ENCODE measurements at regions not wholly inside any gene's neighbourhood (a gene's known extent, or its start where the extent isn't known, plus 50 kb on each side); places are given as distances from the start of the nearest gene placed in this dataset.

- no peak overlapping the region for H3K27ac ChIP-seq
- no peak for TF ChIP-seq CTCF (conservative IDR thresholded peaks at IDR 0.05)
- no peak for TF ChIP-seq ZFX (IDR thresholded peaks at IDR 0.05)
These were observed 273.8 kb downstream of the RPS6KC1 start for GRCh38 chr1:213324859-213325258.

- TF ChIP-seq CTCF (conservative IDR thresholded peaks at IDR 0.05) (no peak), ZFX (IDR thresholded peaks at IDR 0.05) (no peak)
- H3K27ac ChIP-seq: no peak overlapping the region
These were observed 274.4 kb downstream of the RPS6KC1 start for GRCh38 chr1:213325482-213325881.

- no peak for TF ChIP-seq CTCF (conservative IDR thresholded peaks at IDR 0.05)
- TF ChIP-seq ZFX (IDR thresholded peaks at IDR 0.05): no peak
- H3K27ac ChIP-seq: no peak overlapping the region
These were observed 275.4 kb downstream of the RPS6KC1 start for GRCh38 chr1:213326281-213327016.

GRCh38 chr1:213327017-213327667 is 276.1 kb downstream of the RPS6KC1 start:
- H3K27ac ChIP-seq: no peak overlapping the region

GRCh38 chr1:213329406-213330008 is 278.5 kb downstream of the RPS6KC1 start:
- no peak overlapping the region for H3K27ac ChIP-seq
- TF ChIP-seq ZFX (IDR thresholded peaks at IDR 0.05) (no peak), CTCF (conservative IDR thresholded peaks at IDR 0.05) (no peak)

More at GRCh38 chr1:213327017-213327667, 276.1 kb downstream of the RPS6KC1 start:
- TF ChIP-seq ZFX (IDR thresholded peaks at IDR 0.05) (no peak), CTCF (conservative IDR thresholded peaks at IDR 0.05) (no peak)

- H3K27ac ChIP-seq: no peak overlapping the region
- TF ChIP-seq CTCF (conservative IDR thresholded peaks at IDR 0.05) (no peak), ZFX (IDR thresholded peaks at IDR 0.05) (no peak)
These were observed 279.2 kb downstream of the RPS6KC1 start for GRCh38 chr1:213330281-213330680.

- TF ChIP-seq CTCF (conservative IDR thresholded peaks at IDR 0.05): no peak
- no peak for TF ChIP-seq ZFX (IDR thresholded peaks at IDR 0.05)
These were observed 280.7 kb downstream of the RPS6KC1 start for GRCh38 chr1:213331631-213332175.

More at GRCh38 chr1:213331631-213332175, 280.7 kb downstream of the RPS6KC1 start:
- H3K27ac ChIP-seq: no peak overlapping the region
